ENCODE measurements at regions not wholly inside any gene's neighbourhood (a gene's known extent, or its start where the extent isn't known, plus 50 kb on each side); places are given as distances from the start of the nearest gene placed in this dataset.

- Histone ChIP-seq H3K27me3 (no peaks in the 10 kb centered on the region), H3K4me3 (no peak overlapping the region), H3K27ac (no peak overlapping the region), H3K36me3 (no peaks in the 10 kb centered on the region), H3K9me3 (no peaks in the 10 kb centered on the region), H3K4me1 (no peaks in the 10 kb centered on the region)
- 51 to 65% (median 57%) methylated on average over 3 of the region's 3 CpGs for WGBS, 5 donors
- no peak for DNase-seq
- intact Hi-C loops (cut with DNase I; ENCODE audit: low total_unique reads) = no loop called here
- TF ChIP-seq, protein P1, sequence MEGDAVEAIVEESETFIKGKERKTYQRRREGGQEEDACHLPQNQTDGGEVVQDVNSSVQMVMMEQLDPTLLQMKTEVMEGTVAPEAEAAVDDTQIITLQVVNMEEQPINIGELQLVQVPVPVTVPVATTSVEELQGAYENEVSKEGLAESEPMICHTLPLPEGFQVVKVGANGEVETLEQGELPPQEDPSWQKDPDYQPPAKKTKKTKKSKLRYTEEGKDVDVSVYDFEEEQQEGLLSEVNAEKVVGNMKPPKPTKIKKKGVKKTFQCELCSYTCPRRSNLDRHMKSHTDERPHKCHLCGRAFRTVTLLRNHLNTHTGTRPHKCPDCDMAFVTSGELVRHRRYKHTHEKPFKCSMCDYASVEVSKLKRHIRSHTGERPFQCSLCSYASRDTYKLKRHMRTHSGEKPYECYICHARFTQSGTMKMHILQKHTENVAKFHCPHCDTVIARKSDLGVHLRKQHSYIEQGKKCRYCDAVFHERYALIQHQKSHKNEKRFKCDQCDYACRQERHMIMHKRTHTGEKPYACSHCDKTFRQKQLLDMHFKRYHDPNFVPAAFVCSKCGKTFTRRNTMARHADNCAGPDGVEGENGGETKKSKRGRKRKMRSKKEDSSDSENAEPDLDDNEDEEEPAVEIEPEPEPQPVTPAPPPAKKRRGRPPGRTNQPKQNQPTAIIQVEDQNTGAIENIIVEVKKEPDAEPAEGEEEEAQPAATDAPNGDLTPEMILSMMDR (IDR thresholded peaks at IDR 0.05) = no peak
- no peak for TF ChIP-seq POLR2AphosphoS5 (IDR thresholded peaks at IDR 0.05)
- no peak for TF ChIP-seq EP300 (IDR thresholded peaks at IDR 0.05)
- TF ChIP-seq POLR2A (IDR thresholded peaks at IDR 0.05) = no peak
Observed at GRCh38 chr9:117542021-117542420, 127.2 kb upstream of the ASTN2 start.

GRCh38 chr9:117541181-117541580 lies 126.3 kb upstream of the ASTN2 start:
- no peaks in the 10 kb centered on the region for H3K9me3 ChIP-seq
- TF ChIP-seq POLR2A (IDR thresholded peaks at IDR 0.05) (no peak), EP300 (IDR thresholded peaks at IDR 0.05) (no peak), POLR2AphosphoS5 (IDR thresholded peaks at IDR 0.05) (no peak)
- TF ChIP-seq, protein P1 (IDR thresholded peaks at IDR 0.05) = no peak
- no peaks in the 10 kb centered on the region for H3K4me1 ChIP-seq
- H3K4me3 ChIP-seq = no peak overlapping the region
- no peak overlapping the region for H3K27ac ChIP-seq
- DNase-seq = no peak
- intact Hi-C loops (cut with DNase I; ENCODE audit: low total_unique reads) = no loop called here
- no peaks in the 10 kb centered on the region for H3K36me3 ChIP-seq
- WGBS, 5 donors = 74 to 81% (median 77%) methylated on average over 8 of the region's 8 CpGs
- H3K27me3 ChIP-seq = no peaks in the 10 kb centered on the region

- Histone ChIP-seq H3K9me3 (no peaks in the 10 kb centered on the region), H3K4me3 (no peak overlapping the region), H3K27ac (no peak overlapping the region), H3K4me1 (no peaks in the 10 kb centered on the region), H3K27me3 (no peaks in the 10 kb centered on the region), H3K36me3 (no peaks in the 10 kb centered on the region)
- intact Hi-C loops (cut with DNase I; ENCODE audit: low total_unique reads) = no loop called here
- no peak for TF ChIP-seq POLR2AphosphoS5 (IDR thresholded peaks at IDR 0.05)
- TF ChIP-seq EP300 (IDR thresholded peaks at IDR 0.05) = no peak
- TF ChIP-seq, protein P1 (IDR thresholded peaks at IDR 0.05) = no peak
- TF ChIP-seq POLR2A (IDR thresholded peaks at IDR 0.05) = no peak
- DNase-seq = no peak
Observed at GRCh38 chr9:117535973-117536372, 121.1 kb upstream of the ASTN2 start.

DNA sequence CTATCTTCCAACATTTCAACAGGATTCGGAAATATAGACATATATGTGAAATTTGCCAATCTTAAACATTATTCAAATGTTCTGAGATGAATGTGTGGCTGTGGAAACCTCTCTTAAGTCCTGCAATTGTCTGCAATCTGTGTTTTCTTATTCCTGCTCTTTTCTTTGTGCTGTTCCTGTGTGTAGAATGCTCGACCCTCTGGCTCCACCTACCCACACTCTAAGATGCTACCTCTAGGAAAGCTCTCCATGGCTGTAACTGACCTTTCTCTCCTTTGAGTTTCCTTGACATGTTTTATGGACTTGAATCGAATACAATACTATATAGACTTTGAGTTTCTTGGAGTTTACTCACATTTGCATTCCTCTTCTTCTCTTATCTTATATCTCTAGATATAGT lies 120.6 kb upstream of the ASTN2 start:
- Histone ChIP-seq H3K27ac (no peak overlapping the region), H3K27me3 (no peaks in the 10 kb centered on the region), H3K9me3 (no peaks in the 10 kb centered on the region), H3K4me3 (no peak overlapping the region), H3K4me1 (no peaks in the 10 kb centered on the region), H3K36me3 (no peaks in the 10 kb centered on the region)
- DNase-seq = peak in 1 of 2 donors; percentile 40
- intact Hi-C loops (cut with DNase I; ENCODE audit: low total_unique reads) = no loop called here
- TF ChIP-seq, protein P1 (IDR thresholded peaks at IDR 0.05) = peak in 1 of 7 experiments; percentile 38
- TF ChIP-seq POLR2A (IDR thresholded peaks at IDR 0.05) = no peak
- 17 to 33% (median 24%) methylated on average over 3 of the region's 3 CpGs for WGBS, 5 donors

All from stomach (tissue), 8 donors.